HG03064 (cell line): ENCODE measurements at regions not wholly inside any gene's neighbourhood (a gene's known extent, or its start where the extent isn't known, plus 50 kb on each side); places are given as distances from the start of the nearest gene placed in this dataset.

Experiments
- ATAC-seq: cut with Tn5 transposase; IDR thresholded peaks from one replicate; pipeline ENCODE4 v1.9.1; 2021; ENCODE audit warnings: low read depth; ENCODE audit not compliant: unreplicated experiment

- ATAC-seq, result no peak
These were observed 346.6 kb downstream of the PMP22 start for GRCh38 chr17:14918540-14918939.

DNA sequence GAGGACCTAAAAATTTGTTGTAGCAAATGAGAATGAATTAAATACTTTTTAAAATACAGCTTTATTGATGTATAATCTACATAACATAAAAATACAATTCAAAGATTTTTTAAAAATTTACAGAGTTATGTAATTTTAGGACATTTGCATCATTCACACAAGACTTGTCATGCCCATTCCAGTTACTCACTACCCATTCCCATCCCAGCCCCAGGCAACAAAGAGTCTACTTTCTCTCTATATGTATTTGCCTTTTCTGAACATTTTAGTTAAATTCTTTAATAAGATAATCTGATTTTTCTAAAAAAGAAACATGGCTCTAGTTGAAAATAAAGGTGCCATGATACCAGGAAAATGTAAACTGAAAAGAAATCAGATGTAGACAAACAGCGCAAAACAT, 354.2 kb downstream of the PMP22 start:
- no peak for ATAC-seq

GRCh38 chr17:14904386-14904785, 360.7 kb downstream of the PMP22 start:
- no peak for ATAC-seq

DNA sequence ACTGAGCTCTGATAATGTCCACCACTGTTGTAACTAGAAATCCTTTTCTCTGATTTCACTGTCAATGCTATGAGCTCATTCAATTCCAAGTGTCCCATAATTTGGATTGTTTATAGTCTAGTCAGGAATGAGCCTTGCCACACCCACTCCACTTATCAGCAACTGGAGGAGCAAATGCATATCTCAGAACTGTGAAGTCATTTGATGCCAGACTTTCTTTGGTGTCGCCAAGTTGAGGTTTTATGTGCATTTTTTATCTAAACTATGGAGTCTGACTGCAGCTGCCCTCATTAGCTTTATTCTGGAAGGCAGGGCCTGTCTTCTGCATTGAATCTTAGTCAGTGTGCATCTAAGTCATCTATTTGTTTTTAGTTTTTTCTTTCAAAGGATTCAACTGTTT, 361.3 kb downstream of the PMP22 start:
- no peak for ATAC-seq

DNA sequence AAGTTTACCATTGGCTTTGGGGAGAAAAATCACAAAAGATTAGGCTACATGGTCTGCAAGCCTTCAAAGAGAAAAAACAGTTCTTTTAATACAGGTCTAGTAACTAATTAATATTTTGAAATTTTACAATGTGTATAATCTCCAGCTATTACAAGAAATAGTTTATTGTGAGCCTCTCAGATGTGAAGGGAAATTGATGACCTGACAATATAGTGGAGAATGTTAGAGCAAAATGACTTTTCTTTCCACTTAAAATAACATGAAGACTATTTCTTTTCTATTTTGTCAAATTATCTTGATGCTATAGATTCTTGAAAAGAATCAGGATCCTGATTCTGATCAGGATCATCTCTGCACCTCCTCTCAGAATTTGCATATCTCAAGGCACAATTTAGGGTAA, 362.3 kb downstream of the PMP22 start:
- ATAC-seq, result no peak

GRCh38 chr17:14902297-14902696, 362.8 kb downstream of the PMP22 start:
- ATAC-seq, result no peak

GRCh38 chr17:14901376-14901775, 363.8 kb downstream of the PMP22 start:
- ATAC-seq, result no peak

GRCh38 chr17:14886200-14886739, 378.9 kb downstream of the PMP22 start:
- ATAC-seq, result no peak

- no peak for ATAC-seq
These were observed 383.0 kb downstream of the PMP22 start for GRCh38 chr17:14882131-14882530.

DNA sequence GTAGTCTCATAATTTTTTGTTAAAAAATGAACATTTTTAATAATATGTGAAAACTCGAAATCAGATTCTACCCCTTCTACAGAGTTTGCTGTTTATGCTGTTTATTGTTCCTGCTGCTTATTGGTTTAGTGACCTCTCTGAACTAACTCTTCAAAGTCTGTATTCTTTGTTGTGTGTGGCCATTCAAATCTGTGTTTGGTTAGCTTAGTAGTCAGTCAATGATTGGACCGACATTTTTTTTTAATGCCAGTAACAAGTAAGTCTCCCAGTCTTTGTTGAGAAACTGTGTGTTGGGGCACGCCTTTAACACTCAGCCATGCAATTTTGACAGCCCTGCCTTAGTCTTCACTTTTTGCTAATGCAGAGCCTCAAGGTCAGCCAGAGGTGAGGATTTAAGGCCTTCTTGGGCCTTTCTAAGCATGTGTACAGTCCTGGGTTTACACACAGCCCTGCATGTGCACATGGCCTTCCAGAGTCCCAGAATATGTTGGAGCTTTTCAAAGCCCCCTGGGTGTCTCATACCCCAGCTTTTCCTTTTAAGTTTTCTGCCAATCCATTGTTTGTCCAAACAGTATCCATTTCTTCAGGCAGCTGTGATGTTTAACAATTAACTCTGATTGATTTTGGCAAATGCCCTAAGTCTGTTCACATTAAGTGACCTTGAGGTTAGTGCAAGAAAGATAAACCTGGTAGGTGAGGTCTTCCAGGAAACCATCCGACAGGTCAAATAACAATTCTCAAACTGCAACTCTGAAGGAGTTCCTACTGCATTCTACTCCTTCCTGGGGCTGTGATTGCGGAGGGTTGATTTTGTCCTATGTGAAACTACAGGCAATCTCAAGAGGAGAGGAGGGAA, 389.3 kb downstream of the PMP22 start:
- no peak for ATAC-seq

- no peak for ATAC-seq
These were observed 391.1 kb downstream of the PMP22 start for GRCh38 chr17:14873996-14874395.

- ATAC-seq, result no peak
These were observed 391.6 kb downstream of the PMP22 start for GRCh38 chr17:14873540-14873939.

GRCh38 chr17:14871921-14872320, 393.2 kb downstream of the PMP22 start:
- no peak for ATAC-seq

DNA sequence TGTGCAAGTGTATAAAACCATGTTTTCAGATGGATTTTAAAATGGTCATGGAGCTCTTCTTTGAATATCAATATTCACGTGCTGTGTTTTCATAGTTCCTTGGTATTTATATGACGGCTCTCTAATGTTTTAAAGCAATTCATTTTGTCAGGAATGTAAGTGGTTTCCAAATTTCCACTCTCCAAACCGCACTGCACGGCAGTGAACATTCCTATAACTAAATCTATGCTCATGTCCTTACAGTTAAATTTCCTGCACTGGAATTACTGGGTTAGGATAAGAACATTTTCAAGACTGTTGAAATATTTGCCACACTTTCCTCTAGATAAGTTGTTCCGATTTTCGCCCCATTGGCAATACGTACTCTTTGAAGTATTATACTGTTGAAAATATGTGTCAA, 398.9 kb downstream of the PMP22 start:
- ATAC-seq, result no peak

- no peak for ATAC-seq
These were observed 401.0 kb downstream of the PMP22 start for GRCh38 chr17:14864127-14864526.

DNA sequence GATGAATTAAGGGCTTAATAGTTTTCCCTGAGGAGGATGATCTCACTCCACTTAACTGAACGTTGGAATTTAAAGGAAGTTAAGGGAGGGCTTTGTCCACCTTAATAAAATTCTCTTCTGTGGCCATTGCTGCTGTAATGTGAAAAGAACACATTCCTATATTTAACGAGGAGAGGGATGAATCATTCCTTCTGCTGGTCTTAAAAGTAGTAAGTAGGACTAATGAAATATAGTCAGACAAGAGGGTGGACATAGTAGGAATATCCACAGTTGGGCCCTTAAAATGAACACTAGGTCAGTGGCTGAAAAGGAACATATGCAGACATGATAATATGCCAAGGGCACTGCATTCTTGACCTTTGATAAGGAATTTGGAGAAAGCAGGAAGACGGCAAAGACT, 405.6 kb downstream of the PMP22 start:
- no peak for ATAC-seq

GRCh38 chr17:14856176-14856575, 408.9 kb downstream of the PMP22 start:
- ATAC-seq, result no peak

DNA sequence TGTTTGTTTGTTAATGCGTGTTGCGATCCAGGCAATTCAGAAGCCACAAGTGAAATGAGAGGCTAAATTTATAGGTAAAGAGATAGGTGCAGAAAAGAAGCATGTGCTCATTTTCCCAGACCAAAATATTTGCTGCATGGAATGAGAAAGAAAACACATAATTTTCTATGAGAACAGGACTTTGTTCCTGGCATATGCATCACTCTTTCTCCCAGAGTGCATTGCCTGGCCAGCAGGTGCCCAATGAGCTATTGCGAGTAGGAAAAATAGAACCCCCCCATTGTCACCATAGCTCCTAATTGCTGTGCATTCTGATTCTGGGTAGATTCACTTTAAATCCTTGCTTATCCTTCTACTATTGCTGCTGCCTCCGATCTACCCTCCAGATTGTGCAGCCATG, 410.4 kb downstream of the PMP22 start:
- ATAC-seq, result no peak

- no peak for ATAC-seq
These were observed 419.4 kb downstream of the PMP22 start for GRCh38 chr17:14845591-14846281.

DNA sequence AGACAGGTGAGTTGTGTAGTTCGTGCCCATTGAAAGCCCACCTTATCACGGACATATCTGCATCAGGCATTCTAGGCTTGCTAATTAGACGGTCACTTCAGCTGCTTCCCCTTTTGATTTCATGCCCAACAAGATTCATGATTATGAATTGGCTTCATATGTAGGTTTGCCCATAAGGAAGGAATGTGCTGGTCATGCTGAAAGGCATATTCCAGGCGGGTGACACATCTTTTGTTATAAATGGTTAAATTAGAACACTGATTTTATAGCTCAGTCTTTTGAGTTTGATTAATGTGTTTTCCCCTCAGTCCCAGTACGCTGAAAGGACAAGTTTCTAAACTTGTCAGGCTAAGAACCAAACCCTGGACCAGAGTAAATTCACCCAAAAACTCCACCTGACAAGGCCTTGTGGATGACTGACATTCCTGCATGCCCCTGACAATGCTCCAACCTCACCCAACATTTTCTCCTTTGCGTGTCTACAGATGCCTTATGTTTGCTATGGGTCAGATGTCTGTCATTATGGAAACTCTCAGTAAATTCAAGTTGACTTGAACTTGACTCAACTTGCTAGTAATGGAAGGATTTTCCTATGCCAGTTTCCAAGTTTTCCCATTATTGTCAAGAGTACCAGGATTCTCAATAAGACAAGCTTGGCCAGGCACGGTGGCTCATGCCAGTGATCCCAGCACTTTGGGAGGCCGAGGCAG, 421.9 kb downstream of the PMP22 start:
- no peak for ATAC-seq

- ATAC-seq, result no peak
These were observed 424.4 kb downstream of the PMP22 start for GRCh38 chr17:14840616-14841231.
